GM23338 (cell line): ENCODE measurements at regions not wholly inside any gene's neighbourhood (a gene's known extent, or its start where the extent isn't known, plus 50 kb on each side); places are given as distances from the start of the nearest gene placed in this dataset.

Experiments
- STAT1 ChIP-seq: IDR thresholded peaks from one replicate; pipeline ENCODE4 v1.6.1; 2016; ENCODE audit warnings: antibody characterized with exemption; ENCODE audit not compliant: unreplicated experiment
- ZNF114 ChIP-seq: fragments of 250-450 bp; sonication (Bioruptor Pico); IDR thresholded peaks from 2 replicates; pipeline ENCODE4 v1.5.0; 2020; ENCODE audit warnings: mild to moderate bottlenecking, moderate library complexity
- ZNF462 ChIP-seq: fragments of 250-450 bp; sonication (Bioruptor Pico); IDR thresholded peaks from 2 replicates; pipeline ENCODE4 v1.5.0; 2020; ENCODE audit warnings: mild to moderate bottlenecking, moderate library complexity

- TF ChIP-seq ZNF462 (CRISPR knock-in tag) (no peak), ZNF114 (CRISPR knock-in tag) (no peak), STAT1 (no peak)
These were observed 52.9 kb upstream of the PDGFRA start (continued) for GRCh38 chr4:54176202-54176601.
